ENCODE measurements at regions not wholly inside any gene's neighbourhood (a gene's known extent, or its start where the extent isn't known, plus 50 kb on each side); places are given as distances from the start of the nearest gene placed in this dataset.
"Not testable (repeated sequence)": the region's sequence is repeated elsewhere in the genome, so short reads cannot be mapped to it uniquely, and the experiment has no call there.

GRCh38 chr11:49298017-49298416 is 89.6 kb upstream of the FOLH1 start:
- not testable (repeated sequence) for TF ChIP-seq CTCF (IDR thresholded peaks at IDR 0.05); ZFX (IDR thresholded peaks at IDR 0.05; ENCODE audit: borderline replicate concordance)

All from 22Rv1 (cell line).